ENCODE measurements at regions not wholly inside any gene's neighbourhood (a gene's known extent, or its start where the extent isn't known, plus 50 kb on each side); places are given as distances from the start of the nearest gene placed in this dataset.
"Not testable (repeated sequence)": the region's sequence is repeated elsewhere in the genome, so short reads cannot be mapped to it uniquely, and the experiment has no call there.

GRCh38 chr6:150773969-150774368 is 91.5 kb upstream of the MTHFD1L start:
- no peak overlapping the region for H3K4me3 ChIP-seq (ENCODE audit: low read depth in 1 of 5, low read length in 5 of 5)
- no peak overlapping the region for H3K9ac ChIP-seq (ENCODE audit: low read length in 5 of 5)
- H3K36me3 ChIP-seq (ENCODE audit: control insufficient read depth in 5 of 5, insufficient read depth in 5 of 5, low read length in 5 of 5) = peaks cover 0 to 12% (median 0%) of the 10 kb centered on the region in 5 donors
- H3K27me3 ChIP-seq (ENCODE audit: control insufficient read depth in 5 of 5, insufficient read depth in 4 of 5, low read length in 5 of 5) = no peaks in the 10 kb centered on the region
- H3K27ac ChIP-seq (ENCODE audit: low read depth, low read length) = no peak overlapping the region
- H3K4me1 ChIP-seq (ENCODE audit: control insufficient read depth in 5 of 5, insufficient read depth in 5 of 5, low read length in 5 of 5) = peaks cover 0 to 25% (median 3%) of the 10 kb centered on the region in 5 donors
- peaks cover 0 to 16% (median 2%) of the 10 kb centered on the region in 5 donors for H3K9me3 ChIP-seq (ENCODE audit: control insufficient read depth in 5 of 5, low read length in 5 of 5)

- Histone ChIP-seq H3K9me3 (ENCODE audit: control insufficient read depth in 5 of 5, low read length in 5 of 5) (peaks cover 0 to 16% (median 2%) of the 10 kb centered on the region in 5 donors), H3K4me3 (ENCODE audit: low read depth in 1 of 5, low read length in 5 of 5) (no peak overlapping the region), H3K27me3 (ENCODE audit: control insufficient read depth in 5 of 5, insufficient read depth in 4 of 5, low read length in 5 of 5) (no peaks in the 10 kb centered on the region), H3K4me1 (ENCODE audit: control insufficient read depth in 5 of 5, insufficient read depth in 5 of 5, low read length in 5 of 5) (peaks cover 0 to 25% (median 2%) of the 10 kb centered on the region in 5 donors), H3K36me3 (ENCODE audit: control insufficient read depth in 5 of 5, insufficient read depth in 5 of 5, low read length in 5 of 5) (peaks cover 0 to 7% (median 0%) of the 10 kb centered on the region in 5 donors), H3K27ac (ENCODE audit: low read depth, low read length) (no peak overlapping the region), H3K9ac (ENCODE audit: low read length in 5 of 5) (no peak overlapping the region)
These were observed 89.9 kb upstream of the MTHFD1L start for GRCh38 chr6:150775415-150776203.

GRCh38 chr6:150777736-150778135 is 87.8 kb upstream of the MTHFD1L start:
- Histone ChIP-seq H3K27ac (ENCODE audit: low read depth, low read length) (no peak overlapping the region), H3K9me3 (ENCODE audit: control insufficient read depth in 5 of 5, low read length in 5 of 5) (peaks cover 0 to 16% (median 2%) of the 10 kb centered on the region in 5 donors), H3K4me3 (ENCODE audit: low read depth in 1 of 5, low read length in 5 of 5) (no peak overlapping the region), H3K36me3 (ENCODE audit: control insufficient read depth in 5 of 5, insufficient read depth in 5 of 5, low read length in 5 of 5) (peaks cover 0 to 7% (median 0%) of the 10 kb centered on the region in 5 donors), H3K27me3 (ENCODE audit: control insufficient read depth in 5 of 5, insufficient read depth in 4 of 5, low read length in 5 of 5) (no peaks in the 10 kb centered on the region), H3K4me1 (ENCODE audit: control insufficient read depth in 5 of 5, insufficient read depth in 5 of 5, low read length in 5 of 5) (peaks cover 0 to 25% (median 0%) of the 10 kb centered on the region in 5 donors), H3K9ac (ENCODE audit: low read length in 5 of 5) (no peak overlapping the region)

- Histone ChIP-seq H3K36me3 (ENCODE audit: control insufficient read depth in 5 of 5, insufficient read depth in 5 of 5, low read length in 5 of 5) (peaks cover 0 to 5% (median 2%) of the 10 kb centered on the region in 5 donors), H3K4me3 (ENCODE audit: low read depth in 1 of 5, low read length in 5 of 5) (no peak overlapping the region), H3K4me1 (ENCODE audit: control insufficient read depth in 5 of 5, insufficient read depth in 5 of 5, low read length in 5 of 5) (peaks cover 0 to 12% (median 7%) of the 10 kb centered on the region in 5 donors), H3K9ac (ENCODE audit: low read length in 5 of 5) (no peak overlapping the region), H3K9me3 (ENCODE audit: control insufficient read depth in 5 of 5, low read length in 5 of 5) (no peaks in the 10 kb centered on the region), H3K27ac (ENCODE audit: low read depth, low read length) (no peak overlapping the region), H3K27me3 (ENCODE audit: control insufficient read depth in 5 of 5, insufficient read depth in 4 of 5, low read length in 5 of 5) (no peaks in the 10 kb centered on the region)
These were observed 81.7 kb upstream of the MTHFD1L start for GRCh38 chr6:150783813-150784212.

GRCh38 chr6:150787429-150787828 is 78.1 kb upstream of the MTHFD1L start:
- H3K27ac ChIP-seq (ENCODE audit: low read depth, low read length) = no peak overlapping the region
- H3K36me3 ChIP-seq (ENCODE audit: control insufficient read depth in 5 of 5, insufficient read depth in 5 of 5, low read length in 5 of 5) = peaks cover 0 to 5% (median 2%) of the 10 kb centered on the region in 5 donors
- no peaks in the 10 kb centered on the region for H3K27me3 ChIP-seq (ENCODE audit: control insufficient read depth in 5 of 5, insufficient read depth in 4 of 5, low read length in 5 of 5)
- H3K4me3 ChIP-seq (ENCODE audit: low read depth in 1 of 5, low read length in 5 of 5) = no peak overlapping the region
- peaks cover 0 to 12% (median 7%) of the 10 kb centered on the region in 5 donors for H3K4me1 ChIP-seq (ENCODE audit: control insufficient read depth in 5 of 5, insufficient read depth in 5 of 5, low read length in 5 of 5)
- no peak overlapping the region for H3K9ac ChIP-seq (ENCODE audit: low read length in 5 of 5)
- no peaks in the 10 kb centered on the region for H3K9me3 ChIP-seq (ENCODE audit: control insufficient read depth in 5 of 5, low read length in 5 of 5)

- Histone ChIP-seq H3K4me3 (ENCODE audit: low read depth in 1 of 5, low read length in 5 of 5) (no peak overlapping the region), H3K4me1 (ENCODE audit: control insufficient read depth in 5 of 5, insufficient read depth in 5 of 5, low read length in 5 of 5) (peaks cover 0 to 12% (median 7%) of the 10 kb centered on the region in 5 donors), H3K9me3 (ENCODE audit: control insufficient read depth in 5 of 5, low read length in 5 of 5) (no peaks in the 10 kb centered on the region), H3K27me3 (ENCODE audit: control insufficient read depth in 5 of 5, insufficient read depth in 4 of 5, low read length in 5 of 5) (no peaks in the 10 kb centered on the region), H3K9ac (ENCODE audit: low read length in 5 of 5) (no peak overlapping the region), H3K27ac (ENCODE audit: low read depth, low read length) (no peak overlapping the region), H3K36me3 (ENCODE audit: control insufficient read depth in 5 of 5, insufficient read depth in 5 of 5, low read length in 5 of 5) (peaks cover 0 to 5% (median 2%) of the 10 kb centered on the region in 5 donors)
These were observed 77.4 kb upstream of the MTHFD1L start for GRCh38 chr6:150788089-150788488.

GRCh38 chr6:150789906-150790305 is 75.6 kb upstream of the MTHFD1L start:
- H3K9ac ChIP-seq (ENCODE audit: low read length in 5 of 5); H3K9me3 ChIP-seq (ENCODE audit: control insufficient read depth in 5 of 5, low read length in 5 of 5); H3K27me3 ChIP-seq (ENCODE audit: control insufficient read depth in 5 of 5, insufficient read depth in 4 of 5, low read length in 5 of 5); H3K36me3 ChIP-seq (ENCODE audit: control insufficient read depth in 5 of 5, insufficient read depth in 5 of 5, low read length in 5 of 5); H3K4me3 ChIP-seq (ENCODE audit: low read depth in 1 of 5, low read length in 5 of 5); H3K27ac ChIP-seq (ENCODE audit: low read depth, low read length): not testable (repeated sequence)
- H3K4me1 ChIP-seq (ENCODE audit: control insufficient read depth in 5 of 5, insufficient read depth in 5 of 5, low read length in 5 of 5) = peaks cover 0 to 12% (median 7%) of the 10 kb centered on the region in 5 donors

- Histone ChIP-seq H3K9me3 (ENCODE audit: control insufficient read depth in 5 of 5, low read length in 5 of 5) (no peaks in the 10 kb centered on the region), H3K27ac (ENCODE audit: low read depth, low read length) (no peak overlapping the region), H3K36me3 (ENCODE audit: control insufficient read depth in 5 of 5, insufficient read depth in 5 of 5, low read length in 5 of 5) (peaks cover 0 to 11% (median 0%) of the 10 kb centered on the region in 5 donors), H3K4me1 (ENCODE audit: control insufficient read depth in 5 of 5, insufficient read depth in 5 of 5, low read length in 5 of 5) (peaks cover 0 to 12% (median 7%) of the 10 kb centered on the region in 5 donors), H3K4me3 (ENCODE audit: low read depth in 1 of 5, low read length in 5 of 5) (no peak overlapping the region), H3K9ac (ENCODE audit: low read length in 5 of 5) (no peak overlapping the region), H3K27me3 (ENCODE audit: control insufficient read depth in 5 of 5, insufficient read depth in 4 of 5, low read length in 5 of 5) (no peaks in the 10 kb centered on the region)
These were observed 73.8 kb upstream of the MTHFD1L start for GRCh38 chr6:150791717-150792116.

- no peak overlapping the region for H3K4me3 ChIP-seq (ENCODE audit: low read depth in 1 of 5, low read length in 5 of 5)
- H3K27me3 ChIP-seq (ENCODE audit: control insufficient read depth in 5 of 5, insufficient read depth in 4 of 5, low read length in 5 of 5) = no peaks in the 10 kb centered on the region
- peaks cover 0 to 6% (median 0%) of the 10 kb centered on the region in 5 donors for H3K36me3 ChIP-seq (ENCODE audit: control insufficient read depth in 5 of 5, insufficient read depth in 5 of 5, low read length in 5 of 5)
- peaks cover 0 to 23% (median 22%) of the 10 kb centered on the region in 5 donors for H3K4me1 ChIP-seq (ENCODE audit: control insufficient read depth in 5 of 5, insufficient read depth in 5 of 5, low read length in 5 of 5)
- H3K9ac ChIP-seq (ENCODE audit: low read length in 5 of 5) = no peak overlapping the region
- H3K27ac ChIP-seq (ENCODE audit: low read depth, low read length) = no peak overlapping the region
- H3K9me3 ChIP-seq (ENCODE audit: control insufficient read depth in 5 of 5, low read length in 5 of 5) = no peaks in the 10 kb centered on the region
These were observed 67.6 kb upstream of the MTHFD1L start for GRCh38 chr6:150797949-150798348.

GRCh38 chr6:150799276-150799805 is 66.2 kb upstream of the MTHFD1L start:
- Histone ChIP-seq H3K9ac (ENCODE audit: low read length in 5 of 5) (no peak overlapping the region), H3K27me3 (ENCODE audit: control insufficient read depth in 5 of 5, insufficient read depth in 4 of 5, low read length in 5 of 5) (no peaks in the 10 kb centered on the region), H3K4me1 (ENCODE audit: control insufficient read depth in 5 of 5, insufficient read depth in 5 of 5, low read length in 5 of 5) (peaks cover 0 to 23% (median 22%) of the 10 kb centered on the region in 5 donors), H3K9me3 (ENCODE audit: control insufficient read depth in 5 of 5, low read length in 5 of 5) (no peaks in the 10 kb centered on the region), H3K27ac (ENCODE audit: low read depth, low read length) (peak overlapping the region; percentile 6), H3K4me3 (ENCODE audit: low read depth in 1 of 5, low read length in 5 of 5) (no peak overlapping the region), H3K36me3 (ENCODE audit: control insufficient read depth in 5 of 5, insufficient read depth in 5 of 5, low read length in 5 of 5) (peaks cover 0 to 6% (median 3%) of the 10 kb centered on the region in 5 donors)

All from subcutaneous abdominal adipose tissue (tissue), 5 donors.